Hepatocyte (in vitro differentiated cells): ENCODE measurements at regions not wholly inside any gene's neighbourhood (a gene's known extent, or its start where the extent isn't known, plus 50 kb on each side); places are given as distances from the start of the nearest gene placed in this dataset.

Experiments used
- EZH2 ChIP-seq: fragments of 200-600 bp; sonication (generic); IDR thresholded peaks from 2 replicates; pipeline ENCODE4 v1.6.1; 2016; ENCODE audit warnings: antibody characterized with exemption, mild to moderate bottlenecking, borderline replicate concordance
- EZH2phosphoT487 ChIP-seq: fragments of 200-600 bp; sonication (generic); IDR thresholded peaks from one replicate; pipeline ENCODE4 v1.6.1; 2018; ENCODE audit warnings: antibody characterized with exemption, mild to moderate bottlenecking, low read depth, moderate library complexity; ENCODE audit not compliant: unreplicated experiment, severe bottlenecking
- TF ChIP-seq, protein P1 (sequence below): fragments of 200-600 bp; sonication (generic); IDR thresholded peaks from 2 replicates; pipeline ENCODE4 v1.5.1; 2016; ENCODE audit warnings: antibody characterized with exemption, mild to moderate bottlenecking; ENCODE audit not compliant: poor library complexity

DNA sequence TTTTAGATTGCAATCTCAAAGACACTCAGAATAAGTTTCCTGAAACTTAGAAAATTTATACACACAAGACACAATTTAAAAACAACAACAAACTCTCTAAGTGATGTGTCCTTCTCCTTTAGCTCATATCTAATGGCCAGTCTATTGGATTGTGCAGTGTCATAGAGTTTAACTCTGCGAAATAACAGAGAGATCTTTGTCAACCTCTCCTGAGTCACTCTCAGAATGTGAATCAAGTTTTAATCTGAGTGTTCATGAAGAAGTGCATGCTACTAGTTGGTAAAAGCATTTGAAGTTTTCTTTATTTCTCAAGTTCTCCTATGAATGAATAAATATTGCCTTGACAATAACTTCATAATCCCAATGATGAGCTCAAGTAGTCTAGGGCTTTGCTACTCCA is 284.5 kb upstream of the DNAJC19 start:
- no peak for TF ChIP-seq EZH2
- TF ChIP-seq, protein P1, sequence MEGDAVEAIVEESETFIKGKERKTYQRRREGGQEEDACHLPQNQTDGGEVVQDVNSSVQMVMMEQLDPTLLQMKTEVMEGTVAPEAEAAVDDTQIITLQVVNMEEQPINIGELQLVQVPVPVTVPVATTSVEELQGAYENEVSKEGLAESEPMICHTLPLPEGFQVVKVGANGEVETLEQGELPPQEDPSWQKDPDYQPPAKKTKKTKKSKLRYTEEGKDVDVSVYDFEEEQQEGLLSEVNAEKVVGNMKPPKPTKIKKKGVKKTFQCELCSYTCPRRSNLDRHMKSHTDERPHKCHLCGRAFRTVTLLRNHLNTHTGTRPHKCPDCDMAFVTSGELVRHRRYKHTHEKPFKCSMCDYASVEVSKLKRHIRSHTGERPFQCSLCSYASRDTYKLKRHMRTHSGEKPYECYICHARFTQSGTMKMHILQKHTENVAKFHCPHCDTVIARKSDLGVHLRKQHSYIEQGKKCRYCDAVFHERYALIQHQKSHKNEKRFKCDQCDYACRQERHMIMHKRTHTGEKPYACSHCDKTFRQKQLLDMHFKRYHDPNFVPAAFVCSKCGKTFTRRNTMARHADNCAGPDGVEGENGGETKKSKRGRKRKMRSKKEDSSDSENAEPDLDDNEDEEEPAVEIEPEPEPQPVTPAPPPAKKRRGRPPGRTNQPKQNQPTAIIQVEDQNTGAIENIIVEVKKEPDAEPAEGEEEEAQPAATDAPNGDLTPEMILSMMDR, result no peak
- TF ChIP-seq EZH2phosphoT487, result no peak
